ENCODE measurements at regions not wholly inside any gene's neighbourhood (a gene's known extent, or its start where the extent isn't known, plus 50 kb on each side); places are given as distances from the start of the nearest gene placed in this dataset.

DNA sequence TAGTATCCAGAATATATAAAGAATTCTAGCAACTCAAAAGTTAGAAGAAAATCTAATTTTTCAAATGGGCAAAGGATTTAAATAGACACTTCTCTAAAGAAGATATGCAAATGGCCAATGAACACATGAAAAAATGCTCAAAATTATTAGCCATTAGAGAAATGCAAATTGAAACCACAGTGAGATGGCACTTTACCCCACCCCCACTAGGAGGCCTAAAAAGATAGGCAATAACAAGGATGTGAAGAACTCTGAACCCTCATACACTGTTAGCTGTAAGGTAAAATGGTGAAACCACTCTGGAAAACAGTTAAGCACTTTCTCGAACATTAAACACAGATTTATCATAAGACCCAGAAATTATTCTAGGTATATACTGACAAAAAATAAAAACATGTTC lies 71.4 kb upstream of the IRX6 start:
- TF ChIP-seq, protein P1, sequence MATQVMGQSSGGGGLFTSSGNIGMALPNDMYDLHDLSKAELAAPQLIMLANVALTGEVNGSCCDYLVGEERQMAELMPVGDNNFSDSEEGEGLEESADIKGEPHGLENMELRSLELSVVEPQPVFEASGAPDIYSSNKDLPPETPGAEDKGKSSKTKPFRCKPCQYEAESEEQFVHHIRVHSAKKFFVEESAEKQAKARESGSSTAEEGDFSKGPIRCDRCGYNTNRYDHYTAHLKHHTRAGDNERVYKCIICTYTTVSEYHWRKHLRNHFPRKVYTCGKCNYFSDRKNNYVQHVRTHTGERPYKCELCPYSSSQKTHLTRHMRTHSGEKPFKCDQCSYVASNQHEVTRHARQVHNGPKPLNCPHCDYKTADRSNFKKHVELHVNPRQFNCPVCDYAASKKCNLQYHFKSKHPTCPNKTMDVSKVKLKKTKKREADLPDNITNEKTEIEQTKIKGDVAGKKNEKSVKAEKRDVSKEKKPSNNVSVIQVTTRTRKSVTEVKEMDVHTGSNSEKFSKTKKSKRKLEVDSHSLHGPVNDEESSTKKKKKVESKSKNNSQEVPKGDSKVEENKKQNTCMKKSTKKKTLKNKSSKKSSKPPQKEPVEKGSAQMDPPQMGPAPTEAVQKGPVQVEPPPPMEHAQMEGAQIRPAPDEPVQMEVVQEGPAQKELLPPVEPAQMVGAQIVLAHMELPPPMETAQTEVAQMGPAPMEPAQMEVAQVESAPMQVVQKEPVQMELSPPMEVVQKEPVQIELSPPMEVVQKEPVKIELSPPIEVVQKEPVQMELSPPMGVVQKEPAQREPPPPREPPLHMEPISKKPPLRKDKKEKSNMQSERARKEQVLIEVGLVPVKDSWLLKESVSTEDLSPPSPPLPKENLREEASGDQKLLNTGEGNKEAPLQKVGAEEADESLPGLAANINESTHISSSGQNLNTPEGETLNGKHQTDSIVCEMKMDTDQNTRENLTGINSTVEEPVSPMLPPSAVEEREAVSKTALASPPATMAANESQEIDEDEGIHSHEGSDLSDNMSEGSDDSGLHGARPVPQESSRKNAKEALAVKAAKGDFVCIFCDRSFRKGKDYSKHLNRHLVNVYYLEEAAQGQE (IDR thresholded peaks at IDR 0.05; ENCODE audit: insufficient read depth in 1 of 2, low read depth in 2 of 2, low read length in 1 of 2): no peak
- TF ChIP-seq, protein P2, sequence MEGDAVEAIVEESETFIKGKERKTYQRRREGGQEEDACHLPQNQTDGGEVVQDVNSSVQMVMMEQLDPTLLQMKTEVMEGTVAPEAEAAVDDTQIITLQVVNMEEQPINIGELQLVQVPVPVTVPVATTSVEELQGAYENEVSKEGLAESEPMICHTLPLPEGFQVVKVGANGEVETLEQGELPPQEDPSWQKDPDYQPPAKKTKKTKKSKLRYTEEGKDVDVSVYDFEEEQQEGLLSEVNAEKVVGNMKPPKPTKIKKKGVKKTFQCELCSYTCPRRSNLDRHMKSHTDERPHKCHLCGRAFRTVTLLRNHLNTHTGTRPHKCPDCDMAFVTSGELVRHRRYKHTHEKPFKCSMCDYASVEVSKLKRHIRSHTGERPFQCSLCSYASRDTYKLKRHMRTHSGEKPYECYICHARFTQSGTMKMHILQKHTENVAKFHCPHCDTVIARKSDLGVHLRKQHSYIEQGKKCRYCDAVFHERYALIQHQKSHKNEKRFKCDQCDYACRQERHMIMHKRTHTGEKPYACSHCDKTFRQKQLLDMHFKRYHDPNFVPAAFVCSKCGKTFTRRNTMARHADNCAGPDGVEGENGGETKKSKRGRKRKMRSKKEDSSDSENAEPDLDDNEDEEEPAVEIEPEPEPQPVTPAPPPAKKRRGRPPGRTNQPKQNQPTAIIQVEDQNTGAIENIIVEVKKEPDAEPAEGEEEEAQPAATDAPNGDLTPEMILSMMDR (IDR thresholded peaks at IDR 0.05): no peak
- TF ChIP-seq TCF7L2 (IDR thresholded peaks at IDR 0.05; ENCODE audit: low read depth, low read length) (no peak), POLR2AphosphoS5 (IDR thresholded peaks at IDR 0.05; ENCODE audit: low read depth, low read length) (no peak)

Measured in Panc1 (cell line).